Muscle of back (tissue), 3 donors: ENCODE measurements at regions not wholly inside any gene's neighbourhood (a gene's known extent, or its start where the extent isn't known, plus 50 kb on each side); places are given as distances from the start of the nearest gene placed in this dataset.
"Not testable (repeated sequence)": the region's sequence is repeated elsewhere in the genome, so short reads cannot be mapped to it uniquely, and the experiment has no call there.

Experiments used
- DNase-seq, 3 donors: peaks; one replicate each; pipeline versions ENCODE4 v3.0.0 to v3.0.0-alpha.2; 2013

DNA sequence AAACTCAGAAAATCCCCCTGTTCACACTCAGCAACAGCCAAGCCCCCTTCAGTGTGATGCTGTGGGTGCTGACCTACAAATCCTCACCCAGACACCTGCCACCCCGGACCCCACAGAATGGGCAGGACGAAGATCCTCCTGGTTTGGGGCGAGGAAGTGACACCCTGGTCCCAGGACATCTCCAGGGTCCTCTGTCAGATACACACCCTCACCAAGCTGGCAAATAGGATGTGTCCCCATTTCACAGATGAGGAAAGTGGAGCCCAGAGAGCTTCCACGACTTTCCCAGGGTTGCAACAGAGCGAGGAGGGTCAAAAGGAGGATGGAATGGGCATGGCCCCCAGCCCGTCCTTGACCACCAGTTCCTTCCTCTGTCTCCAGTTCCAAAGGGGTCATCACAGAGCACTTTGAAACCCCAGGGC is 92.0 kb upstream of the AFDN start:
- DNase-seq = no peak

DNA sequence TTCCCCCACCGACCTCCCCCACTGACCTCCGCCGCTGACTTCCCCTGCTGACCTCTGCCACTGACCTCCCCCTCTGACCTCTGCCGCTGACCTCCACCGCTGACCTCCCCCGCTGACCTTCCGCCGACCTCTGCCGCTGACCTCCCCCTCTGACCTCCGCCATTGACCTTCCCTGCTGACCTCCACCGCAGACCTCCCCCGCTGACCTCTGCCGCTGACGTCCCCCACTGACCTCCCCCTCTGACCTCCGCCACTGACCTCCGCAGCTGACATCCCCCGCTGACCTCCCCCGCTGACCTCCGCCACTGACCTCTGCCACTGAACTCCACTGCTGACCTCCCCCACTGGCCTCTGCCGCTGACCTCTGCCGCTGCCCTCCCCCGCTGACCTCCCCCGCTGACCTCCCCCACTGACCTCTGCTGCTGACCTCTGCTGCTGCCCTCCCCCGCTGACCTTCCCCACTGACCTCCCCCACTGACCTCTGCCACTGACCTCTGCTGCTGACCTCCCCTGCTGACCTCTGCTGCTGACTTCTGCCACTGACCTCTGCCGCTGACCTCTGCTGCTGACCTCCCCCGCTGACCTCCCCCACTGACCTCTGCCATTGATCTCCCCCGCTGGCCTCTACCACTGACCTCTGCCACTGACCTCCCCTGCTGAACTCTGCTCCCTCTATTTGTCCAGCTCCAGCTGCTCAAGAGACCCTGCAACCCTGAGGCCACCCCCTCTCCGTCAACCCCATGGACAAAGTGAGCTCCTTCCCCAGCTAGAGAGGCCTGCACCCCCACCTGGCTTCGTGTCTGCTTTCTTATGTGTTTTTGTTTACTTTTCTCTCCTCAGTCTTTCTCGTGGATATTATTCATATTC is 91.4 kb upstream of the AFDN start:
- no peak for DNase-seq

DNA sequence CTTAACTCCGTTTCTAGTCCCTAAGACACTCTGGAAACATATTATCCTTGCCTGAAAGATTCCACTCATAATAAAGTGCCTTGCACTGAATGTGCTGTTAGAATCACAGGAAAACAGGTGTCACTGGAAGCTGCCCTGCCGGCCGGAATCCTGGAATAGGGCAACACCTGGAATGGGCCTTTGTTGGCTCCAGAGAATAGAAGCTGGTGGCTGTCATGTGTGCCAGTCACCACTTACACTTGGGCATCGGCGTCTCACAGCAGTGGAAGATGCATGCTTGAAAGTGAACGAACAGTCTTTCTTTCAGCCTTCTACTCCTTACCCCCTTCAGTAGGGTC is 90.8 kb upstream of the AFDN start:
- DNase-seq = no peak

DNA sequence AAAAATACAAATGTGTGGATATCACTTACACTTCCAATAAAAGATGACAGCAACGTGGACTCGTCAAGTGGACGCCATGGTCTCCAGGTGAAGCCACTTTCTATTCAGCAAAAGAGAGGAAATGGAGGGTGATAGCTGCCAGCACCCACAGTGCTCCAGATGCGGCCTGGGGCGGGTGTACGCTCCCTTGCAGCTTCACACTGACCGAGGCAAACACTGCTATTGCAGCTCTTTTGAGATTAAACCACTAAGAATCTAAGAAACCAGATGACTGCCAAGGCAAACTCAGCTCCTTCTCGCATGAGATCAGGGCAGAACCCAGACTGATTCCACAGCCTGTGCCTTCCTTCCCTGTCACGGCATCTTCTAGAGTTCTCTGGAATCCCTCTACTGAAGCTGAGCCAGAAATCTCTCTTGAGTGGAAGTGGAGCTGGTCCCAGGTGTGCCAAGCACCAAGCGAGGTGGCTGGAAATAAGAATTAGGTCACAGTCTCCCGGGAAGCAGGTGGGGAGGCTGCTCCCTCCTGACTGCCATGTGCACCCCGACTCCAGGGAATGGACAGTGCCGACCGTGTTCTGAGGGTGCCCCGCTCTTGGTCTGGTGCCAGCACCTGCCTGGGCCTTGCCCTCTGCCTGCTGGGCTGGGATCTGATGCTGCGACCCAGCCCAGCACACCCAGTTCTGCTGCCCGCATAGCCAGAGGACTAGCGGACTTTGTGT is 90.1 kb upstream of the AFDN start:
- no peak for DNase-seq

DNA sequence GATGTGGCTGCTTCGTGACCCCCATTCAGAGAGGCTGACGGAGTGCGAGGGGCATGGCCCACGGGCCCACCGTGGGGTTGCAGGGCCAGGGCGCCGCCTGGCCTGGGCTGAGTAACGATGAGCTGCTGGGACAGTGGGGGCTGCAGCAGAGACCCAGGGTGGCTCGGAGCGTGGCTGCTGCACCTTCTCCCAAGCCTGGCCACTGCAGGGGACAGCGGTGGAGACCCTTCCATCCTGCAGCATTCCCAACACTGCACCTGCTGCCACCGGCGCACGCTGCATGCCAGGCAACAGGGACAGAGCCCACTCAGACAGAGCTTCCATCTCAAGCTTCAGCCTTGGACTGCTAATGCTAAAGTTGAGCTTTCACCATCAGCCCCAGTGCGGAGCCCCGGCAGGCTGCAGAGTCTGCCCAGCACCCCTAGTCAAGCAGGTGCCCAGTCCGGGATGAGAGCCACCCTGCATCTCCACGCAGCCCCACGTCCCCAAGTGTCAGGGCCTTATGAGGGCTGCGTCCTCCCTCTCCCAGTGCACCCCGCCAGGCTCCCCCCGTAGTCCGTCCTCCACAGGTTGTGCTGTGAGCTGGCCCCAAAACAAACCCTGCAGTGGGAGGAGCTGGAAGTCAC is 89.4 kb upstream of the AFDN start:
- no peak for DNase-seq

DNA sequence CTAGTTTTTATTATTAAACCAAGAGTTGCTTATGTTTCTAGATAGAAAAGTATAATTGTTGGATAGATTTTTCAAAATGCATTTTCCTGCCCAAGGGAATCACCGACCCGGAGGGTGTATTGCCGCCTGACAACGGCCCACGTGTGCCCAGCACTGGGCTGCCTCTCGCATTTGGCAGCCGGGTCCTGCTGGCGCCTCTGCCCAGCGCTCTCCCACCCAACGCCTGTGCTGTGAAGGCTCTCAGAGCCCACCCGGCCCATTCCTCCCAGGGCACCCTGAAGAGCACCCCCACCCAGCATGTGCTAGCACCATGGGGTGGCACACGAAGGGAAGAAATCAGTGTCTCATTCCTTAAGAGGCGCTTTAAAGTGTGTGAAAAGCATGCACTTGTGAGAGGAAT is 88.3 kb upstream of the AFDN start:
- no peak for DNase-seq

DNA sequence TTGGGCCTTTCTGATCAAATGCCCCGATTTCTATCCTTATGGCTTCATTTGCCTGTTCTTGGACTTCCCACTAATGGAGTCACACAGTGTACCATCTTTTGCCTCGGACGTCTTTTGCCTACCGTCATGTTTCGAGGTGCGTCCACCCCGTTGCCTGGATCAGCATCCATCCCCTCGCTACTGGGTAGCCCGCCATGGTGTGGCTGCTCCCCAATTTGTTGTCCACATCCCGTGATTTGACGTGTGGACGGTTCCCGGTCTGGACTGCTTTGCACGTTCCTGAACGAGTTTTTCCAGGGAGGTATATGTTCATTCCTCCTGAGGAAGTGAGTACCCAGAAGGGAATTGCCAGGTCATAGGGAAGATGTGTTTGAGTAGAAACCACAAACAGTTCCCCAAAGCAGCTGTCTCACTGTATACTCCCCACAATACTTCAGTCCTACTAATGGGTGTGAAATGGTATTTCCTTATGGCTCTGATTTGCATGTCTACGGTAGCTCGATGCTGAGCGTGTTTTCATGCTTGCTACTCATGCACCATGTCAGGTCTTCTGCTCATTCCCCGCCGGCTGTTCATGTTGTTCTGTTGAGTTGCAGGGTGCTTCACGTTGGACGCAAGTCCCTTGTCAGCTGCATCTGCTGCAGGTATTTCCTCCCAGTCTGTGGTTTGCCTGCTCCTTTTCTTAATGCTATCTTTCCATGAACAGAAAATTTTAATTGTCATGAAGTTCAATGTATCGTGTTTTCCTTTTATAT is 86.8 kb upstream of the AFDN start:
- no peak for DNase-seq

DNA sequence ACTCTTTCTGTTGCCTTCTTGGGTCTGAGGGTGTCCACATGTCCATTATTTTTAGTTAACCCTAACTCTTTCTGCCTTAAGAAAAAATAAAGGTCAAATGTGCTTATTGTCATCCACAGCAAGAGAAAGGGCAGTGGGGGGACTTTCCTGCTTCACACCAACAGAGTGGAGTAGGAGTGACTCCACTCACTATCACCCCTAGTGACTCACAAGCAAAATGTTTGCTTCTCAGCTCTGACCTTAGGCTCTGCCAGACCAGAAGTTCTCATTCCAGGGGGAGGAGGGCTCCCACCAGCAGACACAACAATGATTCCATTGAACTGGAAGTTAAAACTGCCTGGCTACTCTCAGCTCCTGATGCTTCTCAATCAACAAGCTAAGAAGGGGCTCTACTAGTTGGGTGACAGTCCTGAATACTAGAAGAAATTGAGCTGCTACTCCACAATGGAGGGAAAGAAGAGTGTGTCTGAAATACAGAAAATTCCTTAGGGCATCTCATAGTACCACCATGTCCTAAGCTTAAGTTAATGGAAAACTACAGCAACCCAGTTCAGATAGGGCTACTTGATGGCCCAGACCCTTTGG is 83.9 kb upstream of the AFDN start:
- no peak for DNase-seq

DNA sequence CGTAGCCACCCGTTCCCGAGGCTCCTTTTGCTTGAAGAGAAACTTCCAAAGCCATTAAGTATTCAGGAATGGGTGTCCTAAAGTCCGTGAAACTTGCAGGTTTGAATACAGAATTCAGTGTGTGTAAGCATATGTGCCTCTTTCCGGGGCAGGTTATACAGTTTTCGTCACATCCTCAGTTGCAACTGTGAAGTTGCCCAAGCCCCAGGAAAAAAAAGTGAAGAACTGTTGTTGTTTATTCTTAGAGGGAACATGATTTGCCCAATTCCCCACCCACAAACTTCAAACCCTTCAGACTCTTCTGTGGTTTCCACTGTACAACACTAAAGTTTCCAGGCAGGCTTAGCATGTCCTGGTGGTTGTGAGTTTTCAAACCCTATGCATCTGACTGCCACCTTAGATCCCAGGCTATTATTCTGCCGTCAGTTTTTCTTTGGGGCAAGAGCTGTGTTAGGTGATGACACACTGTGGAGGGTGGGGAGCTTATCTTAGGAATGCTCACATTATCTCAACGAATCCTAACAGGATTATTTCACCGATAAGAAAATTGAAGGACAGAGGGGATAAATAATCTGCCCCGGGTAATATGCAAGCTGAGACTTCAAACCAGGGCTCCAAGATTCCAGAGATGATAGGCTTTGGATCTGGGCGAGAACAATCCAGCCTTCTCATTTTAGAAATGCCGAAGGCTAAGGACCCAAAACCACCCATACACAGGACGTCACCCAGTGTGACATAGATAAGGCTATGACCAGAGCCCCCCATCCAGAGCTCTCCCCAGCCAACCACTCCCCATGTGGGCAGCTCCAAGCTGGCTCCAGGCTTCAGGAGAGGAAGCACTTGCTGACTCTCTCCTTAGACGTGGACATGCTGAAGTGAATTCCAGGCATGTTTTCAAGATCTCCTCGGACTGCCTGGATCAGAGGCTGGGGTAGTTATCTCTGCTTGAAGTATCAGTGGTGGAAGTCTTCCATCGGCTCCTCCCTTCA is 81.7 kb upstream of the AFDN start:
- no peak for DNase-seq

DNA sequence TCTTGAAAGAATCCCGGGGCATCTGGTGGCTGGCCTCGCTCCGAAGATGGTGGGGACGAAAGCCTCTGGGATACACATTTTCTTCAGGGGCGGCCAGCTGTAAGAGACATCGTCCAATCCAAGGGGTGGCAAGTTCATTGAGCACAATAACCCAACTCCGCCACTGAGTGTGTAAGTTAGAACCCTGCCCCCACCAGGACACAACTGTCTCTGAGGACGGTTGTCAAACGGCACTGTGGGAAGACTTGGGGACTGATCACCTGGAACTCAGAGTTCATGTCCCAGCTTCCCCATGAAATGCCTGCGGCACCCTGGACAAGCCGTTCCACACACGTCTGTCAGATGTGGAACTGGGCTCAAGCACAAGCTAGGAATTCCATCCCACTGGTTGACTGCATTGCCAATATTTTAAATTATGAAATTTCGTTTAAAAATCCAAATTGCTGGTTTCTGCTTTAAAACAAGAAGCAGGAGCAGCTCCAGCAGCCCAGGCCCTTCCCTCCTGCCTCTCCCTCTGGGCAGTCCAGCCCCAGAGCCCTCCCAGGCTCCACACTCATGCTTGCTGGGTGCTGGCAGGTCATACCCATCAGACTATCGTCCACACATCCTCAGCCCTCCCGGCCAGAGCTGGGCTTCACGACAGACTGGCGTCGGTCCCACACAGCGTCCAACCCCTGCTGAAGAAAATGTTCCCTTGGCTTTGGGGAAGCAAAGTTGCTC is 80.9 kb upstream of the AFDN start:
- peak in 2 of 3 donors; percentile 31 to 75 for DNase-seq

DNA sequence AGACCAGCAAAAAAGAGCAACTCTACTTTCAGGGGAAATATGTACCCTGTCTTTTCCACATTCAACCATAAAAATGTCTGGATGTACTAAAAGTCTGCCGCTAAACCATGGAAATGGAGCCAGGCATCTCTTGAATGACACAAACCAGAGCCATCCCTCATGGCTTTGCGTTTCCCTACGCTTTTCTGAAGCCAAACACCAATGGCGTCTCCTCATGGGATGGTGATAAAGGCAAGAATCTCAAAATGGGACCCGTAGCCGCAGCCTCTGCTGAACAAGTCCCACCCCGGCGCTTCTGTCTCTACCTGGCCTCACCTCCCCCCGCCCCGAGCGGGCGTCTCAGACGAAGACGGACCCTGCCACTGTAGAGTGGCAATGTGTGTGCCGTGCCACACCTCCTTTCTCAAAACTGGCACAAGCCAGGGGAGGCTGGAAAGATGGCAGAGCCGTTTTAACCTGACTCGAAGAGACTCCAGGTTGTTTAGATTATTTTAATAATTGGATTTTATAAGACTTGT is 80.3 kb upstream of the AFDN start:
- peak in 1 of 3 donors; percentile 40 for DNase-seq

DNA sequence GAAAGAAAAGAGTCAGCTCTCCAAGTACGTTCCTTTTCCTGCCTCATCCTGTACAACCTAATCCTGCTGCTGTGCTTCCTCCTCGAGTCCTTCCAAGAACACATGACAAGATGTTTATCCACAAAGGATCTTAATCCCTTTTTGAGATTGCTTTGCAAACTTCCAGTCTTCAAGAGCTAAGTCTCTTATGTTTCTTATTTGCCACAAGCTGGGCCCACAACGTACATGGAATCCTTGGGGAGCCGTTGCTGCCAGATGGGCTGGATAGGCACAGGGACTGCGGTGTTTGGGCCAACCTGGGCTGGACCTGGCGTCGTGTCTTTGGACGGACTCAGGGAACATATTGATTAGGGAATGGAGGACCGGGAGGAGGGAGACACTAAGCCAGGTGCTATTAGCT is 79.7 kb upstream of the AFDN start:
- peak in 2 of 3 donors; percentile 21 to 71 for DNase-seq

DNA sequence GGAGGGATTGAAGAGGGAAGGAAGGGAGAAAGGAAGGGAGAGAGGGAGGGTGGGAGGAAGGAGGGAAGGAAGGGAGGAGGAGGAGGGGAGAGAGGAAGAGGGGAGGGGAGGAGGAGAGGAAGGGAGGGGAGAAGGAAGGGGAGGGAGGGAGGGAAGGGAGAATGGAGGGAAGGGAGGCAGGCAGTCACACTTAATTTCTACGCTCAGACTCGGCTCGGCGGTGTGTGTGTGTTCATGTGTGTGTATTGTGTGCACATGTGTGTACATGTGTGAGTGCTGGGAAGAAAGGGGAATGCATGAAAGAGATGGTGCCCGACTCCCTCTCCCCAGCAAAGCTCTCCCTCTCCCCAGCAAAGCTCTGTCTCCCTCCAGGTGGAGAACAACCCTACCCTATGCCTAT is 79.1 kb upstream of the AFDN start:
- DNase-seq = no peak

DNA sequence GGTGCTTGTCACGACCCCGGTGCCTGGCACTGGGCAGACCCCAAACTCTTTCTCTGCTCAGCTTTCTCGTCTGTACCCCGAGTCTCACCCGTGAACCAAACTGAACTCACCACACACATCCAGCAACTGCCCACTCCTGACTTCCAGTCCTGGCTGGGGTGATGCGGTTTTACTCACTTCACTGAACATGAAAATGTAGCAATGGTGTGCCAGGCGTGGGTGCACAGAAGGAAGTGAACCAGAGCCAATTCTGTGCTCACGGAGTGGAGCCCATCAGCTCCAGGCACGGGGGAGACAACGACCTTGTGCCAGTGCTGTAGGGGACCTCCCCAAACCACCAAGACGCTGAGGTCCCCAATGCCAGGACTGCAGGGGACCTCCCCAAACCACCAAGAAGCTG is 78.7 kb upstream of the AFDN start:
- DNase-seq = no peak

DNA sequence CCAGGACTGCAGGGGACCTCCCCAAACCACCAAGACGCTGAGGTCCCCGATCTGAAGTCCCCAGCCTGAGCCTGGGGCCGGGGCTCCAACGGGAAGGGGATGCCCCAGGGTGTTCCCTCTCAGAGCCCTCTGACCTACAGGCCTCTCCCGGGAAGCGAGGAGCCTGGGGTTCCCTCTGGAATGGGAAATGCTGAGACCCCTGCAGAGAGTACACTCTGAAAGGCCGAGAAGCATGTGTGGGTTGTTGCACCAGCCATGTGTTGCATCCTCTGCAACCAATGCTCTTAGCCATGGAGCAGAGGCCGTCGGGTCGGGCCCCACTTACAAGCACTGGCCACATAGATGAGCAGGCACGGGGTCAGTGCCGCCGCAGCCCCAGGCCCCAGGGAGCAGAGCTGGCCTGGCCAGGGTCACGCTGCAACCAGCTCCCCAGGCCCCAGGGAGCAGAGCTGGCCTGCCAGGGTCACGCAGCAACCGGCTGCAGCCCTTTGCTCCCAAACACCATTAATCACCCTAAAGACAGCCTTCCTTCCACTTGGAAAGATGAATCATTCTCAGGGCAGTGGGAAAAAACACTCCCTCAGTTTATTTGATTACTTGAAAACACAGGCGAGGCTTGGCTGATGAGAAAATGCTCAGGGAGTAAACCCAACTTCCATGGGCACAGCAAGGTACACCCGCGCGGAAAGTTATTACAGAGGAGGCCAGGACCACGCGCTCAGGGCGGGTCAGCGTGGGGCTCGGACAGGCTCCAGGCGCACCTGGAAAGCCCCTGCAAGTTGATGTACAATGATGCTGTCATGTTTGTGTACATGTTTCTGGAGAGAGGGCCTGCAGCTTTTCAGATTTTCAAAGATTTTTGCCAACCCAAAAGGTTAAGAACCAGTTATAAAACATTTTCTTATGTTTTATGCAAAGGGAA is 78.0 kb upstream of the AFDN start:
- DNase-seq = no peak

DNA sequence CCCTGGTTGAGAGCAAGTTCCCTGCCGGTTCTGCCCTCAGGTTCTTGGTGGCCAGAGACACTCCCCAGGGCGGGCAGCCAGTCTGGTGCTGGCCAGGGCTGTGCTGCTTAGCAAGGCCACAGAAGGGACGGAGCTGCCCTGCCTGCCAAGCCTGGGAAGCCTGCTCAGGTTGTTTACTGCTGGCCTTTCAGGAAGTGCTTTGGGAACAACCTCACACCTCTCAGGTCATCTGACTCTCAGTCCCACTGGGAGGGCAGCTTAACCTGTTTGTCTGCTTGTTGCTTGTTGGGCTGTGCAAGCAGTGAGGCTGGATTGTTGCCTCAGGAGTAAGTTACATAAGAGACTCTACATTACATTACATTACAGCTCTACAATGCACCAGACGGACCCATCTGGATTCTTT is 75.8 kb upstream of the AFDN start:
- no peak for DNase-seq

DNA sequence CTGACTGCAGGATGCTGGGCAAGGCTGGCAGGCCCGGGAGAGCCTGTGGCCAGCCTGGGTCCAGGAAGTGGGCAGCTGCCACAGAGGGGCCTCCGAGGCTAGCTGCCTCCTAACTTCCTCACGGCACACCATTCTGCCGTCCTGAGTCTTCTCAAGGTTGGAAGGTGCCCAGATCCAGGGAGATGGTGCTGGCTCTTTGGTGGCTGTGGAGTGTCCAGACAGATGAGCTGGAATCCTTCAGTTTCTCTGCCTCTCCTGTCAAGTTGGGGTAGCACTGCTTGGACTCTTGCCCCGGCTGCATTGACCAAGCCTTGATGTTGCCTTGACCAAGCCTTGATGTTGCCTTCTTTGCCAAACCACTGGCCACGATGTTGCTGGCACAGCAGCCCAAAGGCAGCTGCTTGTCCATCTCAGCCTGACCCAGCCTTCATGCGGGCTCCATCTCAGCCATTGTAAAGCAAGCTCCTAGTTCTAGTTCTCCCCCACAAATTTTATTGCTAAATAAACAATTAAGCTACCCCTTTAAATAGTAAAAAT is 75.1 kb upstream of the AFDN start:
- no peak for DNase-seq

DNA sequence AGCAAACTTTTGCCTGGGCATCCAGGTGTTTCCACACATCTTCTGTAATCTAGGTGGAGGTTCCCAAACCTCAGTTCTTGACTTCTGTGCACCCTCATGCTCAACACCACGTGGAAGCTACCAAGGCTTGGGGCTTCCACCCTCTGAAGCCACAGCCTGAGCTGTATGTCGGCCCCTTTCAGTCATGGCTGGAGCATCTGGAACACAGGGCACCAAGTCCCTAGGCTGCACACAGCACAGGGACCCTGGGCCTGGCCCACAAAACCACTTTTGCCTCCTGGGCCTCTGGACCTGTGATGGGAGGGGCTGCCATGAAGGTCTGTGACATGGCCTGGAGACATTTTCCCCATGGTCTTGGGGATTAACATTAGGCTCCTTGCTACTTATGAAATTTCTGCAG is 73.4 kb upstream of the AFDN start:
- not testable (repeated sequence) for DNase-seq
